A673 (cell line): ENCODE measurements at regions not wholly inside any gene's neighbourhood (a gene's known extent, or its start where the extent isn't known, plus 50 kb on each side); places are given as distances from the start of the nearest gene placed in this dataset.

Experiments
- BruUV-seq: library from RNA; stranded (reverse); fragments of 400-500 nt; replicated peaks from 2 replicates; lab custom pipeline; 2021; lab: Mats Ljungman, UMichigan
- CTCF ChIA-PET: fragments of 300-600 bp; sonication (Branson Sonifier 250); formaldehyde crosslinking; loops from one replicate; lab custom pipeline; 2022; ENCODE audit warnings: antibody characterized with exemption; lab: Charles Lee
- POLR2A ChIA-PET: fragments of 300-600 bp; sonication (Branson Sonifier 250); formaldehyde crosslinking; loops from one replicate; lab custom pipeline; 2022; ENCODE audit warnings: antibody characterized with exemption; ENCODE audit not compliant: low non-redundant PET; lab: Charles Lee
- DNase-seq: peaks from one replicate; pipeline ENCODE4 v3.0.0-alpha.2; 2015; ENCODE audit warnings: low spot score
- H3K27ac ChIP-seq: fragments of 200-600 bp; sonication (generic); 2 replicates; pipeline ENCODE4 v1.5.1; 2016; ENCODE audit warnings: mixed run types, low read depth, mild to moderate bottlenecking, mixed read lengths, antibody characterized with exemption, low read length; ENCODE audit not compliant: poor library complexity, severe bottlenecking
- H3K27me3 ChIP-seq: fragments of 200-600 bp; sonication (generic); replicated peaks from 2 replicates; pipeline ENCODE4 v1.6.1; 2017; ENCODE audit warnings: mixed run types, low read depth, mild to moderate bottlenecking, mixed read lengths, antibody characterized with exemption, low read length; ENCODE audit not compliant: insufficient read depth, poor library complexity
- H3K36me3 ChIP-seq: fragments of 200-600 bp; sonication (generic); 2 replicates; pipeline ENCODE4 v1.6.1; 2016; ENCODE audit warnings: mixed run types, mild to moderate bottlenecking, mixed read lengths, antibody characterized with exemption, low read length; ENCODE audit not compliant: insufficient read depth, poor library complexity, severe bottlenecking
- H3K4me1 ChIP-seq: fragments of 200-600 bp; sonication (generic); 2 replicates; pipeline ENCODE4 v1.6.1; 2017; ENCODE audit warnings: mixed run types, mild to moderate bottlenecking, mixed read lengths, antibody characterized with exemption, low read length; ENCODE audit not compliant: insufficient read depth, poor library complexity, severe bottlenecking
- H3K4me3 ChIP-seq: fragments of 200-600 bp; sonication (generic); 2 replicates; pipeline ENCODE4 v1.5.1; 2016; ENCODE audit warnings: low read depth, mixed run types, mild to moderate bottlenecking, mixed read lengths, low read length; ENCODE audit not compliant: poor library complexity, severe bottlenecking
- H3K9me3 ChIP-seq: fragments of 200-600 bp; sonication (generic); 2 replicates; pipeline ENCODE4 v1.6.1; 2016; ENCODE audit warnings: mixed run types, low read depth, mild to moderate bottlenecking, mixed read lengths, antibody characterized with exemption, low read length; ENCODE audit not compliant: poor library complexity, severe bottlenecking
- EZH2 ChIP-seq: fragments of 200-600 bp; sonication (generic); IDR thresholded peaks from 2 replicates; pipeline ENCODE4 v1.6.1; 2017; ENCODE audit warnings: borderline replicate concordance, low read depth, mild to moderate bottlenecking, mixed read lengths, antibody characterized with exemption, low read length; ENCODE audit not compliant: poor library complexity, severe bottlenecking
- intact Hi-C: fragments of 100-400 bp; cut with micrococcal nuclease; formaldehyde crosslinking; loops from one replicate; pipeline ENCODE4 v1.10.0; 2022; ENCODE audit not compliant: unreplicated experiment
- TF ChIP-seq, protein P1 (sequence below): fragments of 300-800, 200-600 bp; sonication (generic); conservative IDR thresholded peaks from 2 replicates; pipeline ENCODE4 v1.5.1; 2017; ENCODE audit warnings: low read depth, mild to moderate bottlenecking, antibody characterized with exemption, low read length, moderate library complexity, mixed read lengths

DNA sequence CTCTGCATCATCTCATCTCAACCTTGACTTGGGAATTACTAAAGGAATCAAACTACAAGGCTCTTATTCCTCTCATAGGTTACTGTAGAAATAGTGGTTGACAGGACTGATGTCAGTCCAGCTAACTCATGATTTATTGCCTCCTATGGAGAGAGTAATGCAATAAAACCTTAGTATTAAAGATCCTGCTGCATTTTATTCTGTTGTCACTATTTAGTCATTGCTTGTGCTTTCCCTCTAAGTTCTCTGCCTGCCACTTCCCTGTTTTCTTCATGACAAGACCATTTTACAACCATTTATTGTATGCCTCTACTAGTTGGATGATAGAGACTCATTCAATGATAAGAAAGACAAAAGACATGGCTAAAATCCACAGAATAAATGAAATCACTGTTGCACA, 134.1 kb upstream of the GRM7 start:
- H3K4me3 ChIP-seq: no peak overlapping the region
- H3K9me3 ChIP-seq: peaks cover 4% of the 10 kb centered on the region
- ChIA-PET POLR2A (no interaction called here), CTCF (no interaction called here)
- no peak overlapping the region for H3K27ac ChIP-seq
- no peak for TF ChIP-seq EZH2
- TF ChIP-seq, protein P1, sequence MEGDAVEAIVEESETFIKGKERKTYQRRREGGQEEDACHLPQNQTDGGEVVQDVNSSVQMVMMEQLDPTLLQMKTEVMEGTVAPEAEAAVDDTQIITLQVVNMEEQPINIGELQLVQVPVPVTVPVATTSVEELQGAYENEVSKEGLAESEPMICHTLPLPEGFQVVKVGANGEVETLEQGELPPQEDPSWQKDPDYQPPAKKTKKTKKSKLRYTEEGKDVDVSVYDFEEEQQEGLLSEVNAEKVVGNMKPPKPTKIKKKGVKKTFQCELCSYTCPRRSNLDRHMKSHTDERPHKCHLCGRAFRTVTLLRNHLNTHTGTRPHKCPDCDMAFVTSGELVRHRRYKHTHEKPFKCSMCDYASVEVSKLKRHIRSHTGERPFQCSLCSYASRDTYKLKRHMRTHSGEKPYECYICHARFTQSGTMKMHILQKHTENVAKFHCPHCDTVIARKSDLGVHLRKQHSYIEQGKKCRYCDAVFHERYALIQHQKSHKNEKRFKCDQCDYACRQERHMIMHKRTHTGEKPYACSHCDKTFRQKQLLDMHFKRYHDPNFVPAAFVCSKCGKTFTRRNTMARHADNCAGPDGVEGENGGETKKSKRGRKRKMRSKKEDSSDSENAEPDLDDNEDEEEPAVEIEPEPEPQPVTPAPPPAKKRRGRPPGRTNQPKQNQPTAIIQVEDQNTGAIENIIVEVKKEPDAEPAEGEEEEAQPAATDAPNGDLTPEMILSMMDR: no peak
- no peaks in the 10 kb centered on the region for H3K27me3 ChIP-seq
- no peak for DNase-seq
- intact Hi-C loops: no loop called here
- no TSS peak for BruUV-seq
- no peaks in the 10 kb centered on the region for H3K4me1 ChIP-seq
- H3K36me3 ChIP-seq: no peaks in the 10 kb centered on the region

DNA sequence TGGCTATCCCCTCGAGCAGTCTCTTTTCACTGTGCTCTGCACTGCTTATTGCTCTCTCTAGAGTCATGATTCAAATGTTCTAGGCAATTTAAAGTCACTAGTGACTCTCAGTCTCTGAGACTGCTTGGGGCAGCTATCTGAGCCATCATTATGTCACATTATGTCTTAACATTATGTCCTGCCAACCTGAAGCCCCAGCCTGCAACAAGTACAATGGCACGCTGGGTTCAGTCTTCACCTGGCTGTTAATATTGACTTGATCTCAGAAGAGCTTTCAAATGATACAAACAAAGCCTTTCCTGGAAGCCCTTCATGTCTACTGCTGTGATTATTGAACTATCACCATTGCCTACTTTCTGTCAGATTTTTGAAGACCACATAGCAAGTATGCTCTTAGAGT, 128.1 kb upstream of the GRM7 start:
- CTCF ChIA-PET: no interaction called here
- TF ChIP-seq, protein P1: no peak
- no peak for TF ChIP-seq EZH2
- no peak for DNase-seq
- no peaks in the 10 kb centered on the region for H3K27me3 ChIP-seq
- POLR2A ChIA-PET: no interaction called here
- H3K4me3 ChIP-seq: no peak overlapping the region
- intact Hi-C loops: no loop called here
- H3K36me3 ChIP-seq: no peaks in the 10 kb centered on the region
- no peaks in the 10 kb centered on the region for H3K4me1 ChIP-seq
- peaks cover 4% of the 10 kb centered on the region for H3K9me3 ChIP-seq
- BruUV-seq: no TSS peak
- no peak overlapping the region for H3K27ac ChIP-seq

- Histone ChIP-seq H3K27me3 (no peaks in the 10 kb centered on the region), H3K27ac (no peak overlapping the region), H3K4me1 (no peaks in the 10 kb centered on the region), H3K36me3 (no peaks in the 10 kb centered on the region), H3K9me3 (peaks cover 4% of the 10 kb centered on the region), H3K4me3 (no peak overlapping the region)
- BruUV-seq: no TSS peak
- ChIA-PET POLR2A (no interaction called here), CTCF (no interaction called here)
- intact Hi-C loops: no loop called here
- DNase-seq: no peak
- TF ChIP-seq EZH2: no peak
- TF ChIP-seq, protein P1: no peak
Measured at GRCh38 chr3:6733699-6734394, 127.1 kb upstream of the GRM7 start.
